ENCODE measurements at regions not wholly inside any gene's neighbourhood (a gene's known extent, or its start where the extent isn't known, plus 50 kb on each side); places are given as distances from the start of the nearest gene placed in this dataset.
"Not testable (repeated sequence)": the region's sequence is repeated elsewhere in the genome, so short reads cannot be mapped to it uniquely, and the experiment has no call there.

GRCh38 chr12:75854681-75855309 lies 176.8 kb downstream of the PHLDA1 start:
- H3K27ac Mint-ChIP-seq, result no peak overlapping the region
- H3K9me3 Mint-ChIP-seq, result no peaks in the 10 kb centered on the region
- peaks cover 12% of the 10 kb centered on the region for H3K27me3 Mint-ChIP-seq
- no peak overlapping the region for H3K4me3 Mint-ChIP-seq
- intact Hi-C loops (cut with micrococcal nuclease), result no loop called here
- no peaks in the 10 kb centered on the region for H3K36me3 Mint-ChIP-seq (ENCODE audit: low read depth)
- H3K4me1 Mint-ChIP-seq (ENCODE audit: low read depth), result peaks cover 10% of the 10 kb centered on the region

GRCh38 chr12:75854137-75854536 lies 177.4 kb downstream of the PHLDA1 start:
- H3K36me3 Mint-ChIP-seq (ENCODE audit: low read depth); H3K27ac Mint-ChIP-seq; H3K9me3 Mint-ChIP-seq; H3K4me3 Mint-ChIP-seq; intact Hi-C loops (cut with micrococcal nuclease): not testable (repeated sequence)
- Mint-ChIP-seq H3K27me3 (peaks cover 12% of the 10 kb centered on the region), H3K4me1 (ENCODE audit: low read depth) (peaks cover 10% of the 10 kb centered on the region)

DNA sequence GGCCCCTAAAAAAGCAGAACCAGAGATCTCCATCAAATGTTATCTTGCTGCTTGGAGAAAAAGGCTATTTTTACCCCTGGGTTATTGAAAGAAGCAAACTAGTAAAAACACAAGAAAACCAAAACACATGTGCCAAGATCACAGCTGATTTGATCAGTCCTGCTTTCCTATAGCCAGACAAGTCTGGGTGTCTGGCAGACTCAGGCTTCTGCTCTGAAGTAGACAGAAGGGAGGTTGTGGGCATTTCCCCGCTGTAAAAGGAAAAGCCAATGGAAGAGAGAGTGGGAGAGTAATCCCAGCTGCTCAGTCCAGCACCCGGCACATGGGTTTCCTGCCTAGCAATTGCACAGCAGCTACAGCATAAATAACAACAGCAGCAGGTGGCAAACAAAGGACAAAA lies 177.9 kb downstream of the PHLDA1 start:
- no peak overlapping the region for H3K27ac Mint-ChIP-seq
- no peaks in the 10 kb centered on the region for H3K9me3 Mint-ChIP-seq
- H3K27me3 Mint-ChIP-seq, result peaks cover 12% of the 10 kb centered on the region
- intact Hi-C loops (cut with micrococcal nuclease), result no loop called here
- peaks cover 10% of the 10 kb centered on the region for H3K4me1 Mint-ChIP-seq (ENCODE audit: low read depth)
- H3K36me3 Mint-ChIP-seq (ENCODE audit: low read depth), result no peaks in the 10 kb centered on the region
- no peak overlapping the region for H3K4me3 Mint-ChIP-seq

DNA sequence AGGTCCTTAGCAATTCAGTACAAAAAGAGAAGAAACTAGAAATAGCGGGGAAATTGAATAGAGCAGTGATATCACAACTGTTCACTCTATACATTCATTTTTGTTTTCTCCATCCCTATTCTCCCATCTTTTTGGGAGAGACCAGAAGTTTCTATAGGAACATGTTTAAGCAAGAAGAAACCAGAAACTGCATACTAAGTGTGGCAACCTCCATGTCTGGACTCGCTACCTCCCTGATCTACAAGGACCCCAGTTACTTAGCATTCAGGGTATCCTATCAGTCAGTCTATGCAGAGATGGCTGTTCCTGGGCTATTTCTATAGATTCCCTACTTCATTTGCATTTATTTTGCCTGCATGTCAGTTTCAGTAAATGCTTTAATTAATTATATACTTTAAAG lies 178.6 kb downstream of the PHLDA1 start:
- H3K27me3 Mint-ChIP-seq, result peaks cover 12% of the 10 kb centered on the region
- H3K9me3 Mint-ChIP-seq, result no peaks in the 10 kb centered on the region
- H3K27ac Mint-ChIP-seq, result no peak overlapping the region
- no peak overlapping the region for H3K4me3 Mint-ChIP-seq
- intact Hi-C loops (cut with micrococcal nuclease), result no loop called here
- no peaks in the 10 kb centered on the region for H3K36me3 Mint-ChIP-seq (ENCODE audit: low read depth)
- H3K4me1 Mint-ChIP-seq (ENCODE audit: low read depth), result peaks cover 10% of the 10 kb centered on the region

- peaks cover 10% of the 10 kb centered on the region for H3K4me1 Mint-ChIP-seq (ENCODE audit: low read depth)
Observed at GRCh38 chr12:75852143-75852542, 179.4 kb downstream of the PHLDA1 start.

GRCh38 chr12:75850721-75851462 lies 180.7 kb downstream of the PHLDA1 start:
- H3K36me3 Mint-ChIP-seq (ENCODE audit: low read depth), result no peaks in the 10 kb centered on the region
- intact Hi-C loops (cut with micrococcal nuclease), result no loop called here
- peaks cover 12% of the 10 kb centered on the region for H3K27me3 Mint-ChIP-seq
- peaks cover 10% of the 10 kb centered on the region for H3K4me1 Mint-ChIP-seq (ENCODE audit: low read depth)
- H3K27ac Mint-ChIP-seq, result no peak overlapping the region
- peaks cover 8% of the 10 kb centered on the region for H3K9me3 Mint-ChIP-seq
- no peak overlapping the region for H3K4me3 Mint-ChIP-seq

More at GRCh38 chr12:75852143-75852542, 179.4 kb downstream of the PHLDA1 start:
- no peaks in the 10 kb centered on the region for H3K9me3 Mint-ChIP-seq
- no peak overlapping the region for H3K27ac Mint-ChIP-seq
- H3K36me3 Mint-ChIP-seq (ENCODE audit: low read depth), result no peaks in the 10 kb centered on the region
- H3K4me3 Mint-ChIP-seq, result no peak overlapping the region
- intact Hi-C loops (cut with micrococcal nuclease), result no loop called here
- peaks cover 12% of the 10 kb centered on the region for H3K27me3 Mint-ChIP-seq

GRCh38 chr12:75848961-75849360 lies 182.6 kb downstream of the PHLDA1 start:
- Mint-ChIP-seq H3K36me3 (ENCODE audit: low read depth) (no peaks in the 10 kb centered on the region), H3K9me3 (peaks cover 8% of the 10 kb centered on the region), H3K27me3 (peaks cover 12% of the 10 kb centered on the region), H3K4me3 (no peak overlapping the region), H3K4me1 (ENCODE audit: low read depth) (peaks cover 10% of the 10 kb centered on the region), H3K27ac (no peak overlapping the region)
- intact Hi-C loops (cut with micrococcal nuclease), result no loop called here

DNA sequence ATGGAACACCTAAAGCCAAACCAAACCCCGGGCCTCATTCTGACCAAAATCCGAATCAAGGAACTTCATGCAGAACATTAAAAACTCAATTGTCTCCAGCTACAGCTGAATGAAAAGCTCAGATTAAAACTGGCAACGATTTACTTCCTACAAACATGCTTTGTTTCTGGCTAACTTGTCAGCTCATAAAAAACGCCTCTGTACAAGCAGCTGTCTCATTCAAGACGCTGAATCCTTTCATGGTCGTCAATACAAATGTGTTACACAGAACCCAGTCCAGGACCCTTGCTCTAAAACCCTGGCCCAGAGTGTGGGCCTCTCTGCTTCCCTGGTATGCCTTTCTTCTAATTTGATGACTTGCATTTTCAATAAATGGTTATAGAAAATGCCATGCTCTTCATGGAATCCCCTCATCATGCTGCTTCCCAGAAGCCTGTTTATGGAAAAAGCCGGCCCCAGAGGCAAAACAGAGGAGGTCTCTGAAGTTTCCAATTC lies 183.1 kb downstream of the PHLDA1 start:
- H3K27me3 Mint-ChIP-seq, result peaks cover 13% of the 10 kb centered on the region
- H3K4me3 Mint-ChIP-seq, result no peak overlapping the region
- no peaks in the 10 kb centered on the region for H3K36me3 Mint-ChIP-seq (ENCODE audit: low read depth)
- H3K9me3 Mint-ChIP-seq, result peaks cover 8% of the 10 kb centered on the region
- H3K27ac Mint-ChIP-seq, result no peak overlapping the region
- peaks cover 10% of the 10 kb centered on the region for H3K4me1 Mint-ChIP-seq (ENCODE audit: low read depth)
- intact Hi-C loops (cut with micrococcal nuclease), result no loop called here

DNA sequence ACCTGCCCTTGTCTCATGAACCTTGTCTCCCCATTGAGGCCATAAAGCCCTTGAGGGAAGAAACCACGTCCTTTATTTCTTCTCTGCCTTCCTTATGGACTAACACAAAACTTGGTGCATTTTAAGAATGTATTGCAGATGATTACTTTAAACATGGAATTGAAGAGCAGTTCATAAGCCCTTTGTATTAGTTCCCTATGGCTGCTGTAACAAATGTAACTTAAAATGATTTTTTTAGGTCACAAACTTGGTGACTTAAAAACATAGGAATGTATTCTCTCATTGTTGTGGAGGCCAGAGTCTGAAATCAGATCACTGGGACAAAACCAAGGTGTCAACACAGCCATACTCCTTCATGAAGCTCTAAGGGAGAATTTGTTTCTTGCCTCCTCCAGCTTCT lies 185.5 kb downstream of the PHLDA1 start:
- no peak overlapping the region for H3K4me3 Mint-ChIP-seq
- intact Hi-C loops (cut with micrococcal nuclease), result no loop called here
- peaks cover 8% of the 10 kb centered on the region for H3K9me3 Mint-ChIP-seq
- no peaks in the 10 kb centered on the region for H3K36me3 Mint-ChIP-seq (ENCODE audit: low read depth)
- no peak overlapping the region for H3K27ac Mint-ChIP-seq
- H3K4me1 Mint-ChIP-seq (ENCODE audit: low read depth), result peaks cover 9% of the 10 kb centered on the region
- H3K27me3 Mint-ChIP-seq, result peaks cover 10% of the 10 kb centered on the region

GRCh38 chr12:75844985-75845384 lies 186.6 kb downstream of the PHLDA1 start:
- no peak overlapping the region for H3K27ac Mint-ChIP-seq
- no peaks in the 10 kb centered on the region for H3K36me3 Mint-ChIP-seq (ENCODE audit: low read depth)
- H3K4me3 Mint-ChIP-seq, result no peak overlapping the region
- no peaks in the 10 kb centered on the region for H3K4me1 Mint-ChIP-seq (ENCODE audit: low read depth)
- peaks cover 7% of the 10 kb centered on the region for H3K27me3 Mint-ChIP-seq
- peaks cover 8% of the 10 kb centered on the region for H3K9me3 Mint-ChIP-seq
- intact Hi-C loops (cut with micrococcal nuclease), result no loop called here

GRCh38 chr12:75844049-75844770 lies 187.4 kb downstream of the PHLDA1 start:
- intact Hi-C loops (cut with micrococcal nuclease), result no loop called here
- H3K4me3 Mint-ChIP-seq, result no peak overlapping the region
- peaks cover 8% of the 10 kb centered on the region for H3K9me3 Mint-ChIP-seq

GRCh38 chr12:75842090-75842489 lies 189.5 kb downstream of the PHLDA1 start:
- intact Hi-C loops (cut with micrococcal nuclease), result no loop called here
- Mint-ChIP-seq H3K27me3 (peaks cover 8% of the 10 kb centered on the region), H3K36me3 (ENCODE audit: low read depth) (no peaks in the 10 kb centered on the region), H3K4me3 (no peak overlapping the region), H3K27ac (no peak overlapping the region), H3K9me3 (peaks cover 8% of the 10 kb centered on the region), H3K4me1 (ENCODE audit: low read depth) (no peaks in the 10 kb centered on the region)

More at GRCh38 chr12:75844049-75844770, 187.4 kb downstream of the PHLDA1 start:
- Mint-ChIP-seq H3K27me3 (peaks cover 8% of the 10 kb centered on the region), H3K27ac (no peak overlapping the region), H3K4me1 (ENCODE audit: low read depth) (no peaks in the 10 kb centered on the region), H3K36me3 (ENCODE audit: low read depth) (no peaks in the 10 kb centered on the region)

- H3K27ac Mint-ChIP-seq, result no peak overlapping the region
- H3K27me3 Mint-ChIP-seq, result peaks cover 10% of the 10 kb centered on the region
- no peaks in the 10 kb centered on the region for H3K4me1 Mint-ChIP-seq (ENCODE audit: low read depth)
- intact Hi-C loops (cut with micrococcal nuclease), result no loop called here
- H3K36me3 Mint-ChIP-seq (ENCODE audit: low read depth), result no peaks in the 10 kb centered on the region
- no peak overlapping the region for H3K4me3 Mint-ChIP-seq
- H3K9me3 Mint-ChIP-seq, result no peaks in the 10 kb centered on the region
Observed at GRCh38 chr12:75840994-75841355, 190.6 kb downstream of the PHLDA1 start.

- no peak overlapping the region for H3K27ac Mint-ChIP-seq
Observed at GRCh38 chr12:75838309-75838708, 193.3 kb downstream of the PHLDA1 start.

More at GRCh38 chr12:75838309-75838708, 193.3 kb downstream of the PHLDA1 start:
- H3K36me3 Mint-ChIP-seq (ENCODE audit: low read depth), result no peaks in the 10 kb centered on the region
- H3K9me3 Mint-ChIP-seq, result no peaks in the 10 kb centered on the region
- intact Hi-C loops (cut with micrococcal nuclease), result no loop called here
- H3K4me1 Mint-ChIP-seq (ENCODE audit: low read depth), result no peaks in the 10 kb centered on the region
- no peak overlapping the region for H3K4me3 Mint-ChIP-seq
- H3K27me3 Mint-ChIP-seq, result peaks cover 6% of the 10 kb centered on the region
